Mesendoderm (in vitro differentiated cells): ENCODE measurements at regions not wholly inside any gene's neighbourhood (a gene's known extent, or its start where the extent isn't known, plus 50 kb on each side); places are given as distances from the start of the nearest gene placed in this dataset.

Experiments used
- DNase-seq: peaks from one replicate; pipeline ENCODE4 v3.0.0; 2013
- H2AK5ac ChIP-seq: 2 replicates; pipeline ENCODE4 v1.6.1; 2013; ENCODE audit warnings: low read length, inconsistent platforms
- H2BK120ac ChIP-seq: 2 replicates; pipeline ENCODE4 v1.6.1; 2013; ENCODE audit warnings: low read depth, mild to moderate bottlenecking, low read length, moderate library complexity, mixed read lengths
- H2BK15ac ChIP-seq: replicated peaks from 2 replicates; pipeline ENCODE4 v1.6.1; 2013; ENCODE audit warnings: low read depth, mild to moderate bottlenecking, moderate library complexity
- H2BK5ac ChIP-seq: 2 replicates; pipeline ENCODE4 v1.6.1; 2013; ENCODE audit warnings: low read length, inconsistent platforms
- H3K18ac ChIP-seq: 2 replicates; pipeline ENCODE4 v1.6.1; 2013; ENCODE audit warnings: mild to moderate bottlenecking, low read length, mixed read lengths
- H3K23ac ChIP-seq: one replicate; pipeline ENCODE4 v1.6.1; 2013; ENCODE audit warnings: low read length
- H3K27ac ChIP-seq: 2 replicates; pipeline ENCODE4 v1.5.1; 2013; ENCODE audit warnings: low read depth, mild to moderate bottlenecking, inconsistent platforms, low read length, moderate library complexity
- H3K27me3 ChIP-seq: 2 replicates; pipeline ENCODE4 v1.6.1; 2013; ENCODE audit warnings: low read length, control low read depth, mild to moderate bottlenecking, inconsistent platforms; ENCODE audit not compliant: insufficient read depth, poor library complexity
- H3K36me3 ChIP-seq: 2 replicates; pipeline ENCODE4 v1.6.1; 2013; ENCODE audit warnings: low read length, inconsistent platforms; ENCODE audit not compliant: control insufficient read depth, insufficient read depth
- H3K4ac ChIP-seq: one replicate; pipeline ENCODE4 v1.6.1; 2013; ENCODE audit warnings: low read depth, mild to moderate bottlenecking, low read length, moderate library complexity
- H3K4me1 ChIP-seq: 2 replicates; pipeline ENCODE4 v1.6.1; 2013; ENCODE audit warnings: low read depth, low read length, inconsistent platforms; ENCODE audit not compliant: control insufficient read depth
- H3K4me2 ChIP-seq: 2 replicates; pipeline ENCODE4 v1.6.1; 2013; ENCODE audit warnings: low read length
- H3K4me3 ChIP-seq: 2 replicates; pipeline ENCODE4 v1.5.1; 2013; ENCODE audit warnings: mild to moderate bottlenecking, low read length
- H3K56ac ChIP-seq: one replicate; pipeline ENCODE4 v1.6.1; 2013; ENCODE audit warnings: low read length
- H3K79me1 ChIP-seq: 2 replicates; pipeline ENCODE4 v1.6.1; 2013; ENCODE audit warnings: low read length, inconsistent platforms
- H3K79me2 ChIP-seq: 2 replicates; pipeline ENCODE4 v1.6.1; 2013; ENCODE audit warnings: mild to moderate bottlenecking, low read length; ENCODE audit not compliant: control insufficient read depth, insufficient read depth
- H3K9ac ChIP-seq: 2 replicates; pipeline ENCODE4 v1.6.1; 2013; ENCODE audit warnings: low read length, inconsistent platforms
- H4K5ac ChIP-seq: one replicate; pipeline ENCODE4 v1.6.1; 2013; ENCODE audit warnings: low read length
- H4K8ac ChIP-seq: one replicate; pipeline ENCODE4 v1.6.1; 2013; ENCODE audit warnings: low read depth, mild to moderate bottlenecking, control low read depth, low read length, moderate library complexity
- WGBS: extraction: QIAGEN DNeasy Blood & Tissue Kit; methylation state at CpG from one replicate; pipeline ENCODE4 v1.1.7; 2013; ENCODE audit warnings: low lambda C conversion rate, missing lambda C conversion rate; ENCODE audit not compliant: insufficient coverage; ENCODE audit errors: extremely low coverage; 5-methylcytosine and 5-hydroxymethylcytosine counted together

DNA sequence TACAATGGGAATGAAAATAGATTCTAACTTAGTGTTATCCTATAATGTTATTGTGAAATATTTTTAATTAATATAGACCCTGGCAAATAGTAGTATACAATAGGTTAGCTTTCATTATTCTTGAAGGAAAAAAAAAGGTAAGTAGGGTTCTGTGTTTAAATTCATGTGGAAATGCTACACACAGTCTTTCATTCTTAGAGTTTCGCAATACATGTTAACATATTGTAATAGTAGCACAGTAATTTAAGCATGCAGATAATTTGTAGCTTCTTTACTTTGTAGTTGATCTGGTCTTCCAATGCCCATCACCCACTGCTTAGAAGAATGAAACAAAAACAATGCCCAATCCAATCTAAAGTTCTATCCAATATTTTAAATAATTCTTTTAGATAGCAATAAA is 54.8 kb upstream of the MSTN start:
- no peak overlapping the region for H4K8ac ChIP-seq
- no peak overlapping the region for H4K5ac ChIP-seq
- no CpG with 5 or more reads among the region's 1 CpG for WGBS
- H2BK15ac ChIP-seq = no peak overlapping the region
- H3K9ac ChIP-seq = no peak overlapping the region
- H3K79me1 ChIP-seq = no peaks in the 10 kb centered on the region
- no peak overlapping the region for H2AK5ac ChIP-seq
- H3K23ac ChIP-seq = no peak overlapping the region
- H3K36me3 ChIP-seq = no peaks in the 10 kb centered on the region
- no peaks in the 10 kb centered on the region for H3K27me3 ChIP-seq
- no peak overlapping the region for H3K4me3 ChIP-seq
- no peak overlapping the region for H2BK5ac ChIP-seq
- no peak overlapping the region for H3K56ac ChIP-seq
- H3K18ac ChIP-seq = no peak overlapping the region
- H3K27ac ChIP-seq = no peak overlapping the region
- no peak for DNase-seq
- no peak overlapping the region for H3K4me2 ChIP-seq
- no peaks in the 10 kb centered on the region for H3K4me1 ChIP-seq
- no peak overlapping the region for H3K4ac ChIP-seq
- H2BK120ac ChIP-seq = no peak overlapping the region
- H3K79me2 ChIP-seq = no peaks in the 10 kb centered on the region

DNA sequence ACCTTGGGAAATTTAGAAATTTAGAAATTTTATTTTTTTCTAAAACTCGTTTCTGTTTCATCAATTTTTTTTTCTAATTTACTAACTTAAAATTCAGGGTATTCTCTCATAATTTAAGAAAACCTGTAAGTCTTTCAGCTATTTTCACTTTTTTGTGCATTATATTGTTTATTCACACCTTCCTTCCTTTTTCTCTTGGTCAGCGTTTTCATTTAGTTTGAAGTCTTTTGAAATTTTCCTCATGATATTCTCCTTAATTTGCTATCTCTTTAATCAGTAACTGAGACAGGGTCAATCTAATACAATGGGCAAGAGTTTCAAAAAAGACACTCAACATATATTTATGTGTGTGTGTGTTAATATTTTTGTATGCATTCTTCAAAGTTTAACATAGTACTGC is 50.5 kb upstream of the MSTN start:
- Histone ChIP-seq H2BK5ac (no peak overlapping the region), H3K4ac (no peak overlapping the region), H4K8ac (no peak overlapping the region), H3K4me3 (no peak overlapping the region), H3K18ac (no peak overlapping the region), H3K56ac (no peak overlapping the region), H3K23ac (no peak overlapping the region), H2BK15ac (no peak overlapping the region), H3K27ac (no peak overlapping the region), H2AK5ac (no peak overlapping the region), H3K4me1 (no peaks in the 10 kb centered on the region), H3K9ac (no peak overlapping the region), H4K5ac (no peak overlapping the region), H3K36me3 (no peaks in the 10 kb centered on the region), H3K79me2 (no peaks in the 10 kb centered on the region), H3K4me2 (no peak overlapping the region), H2BK120ac (no peak overlapping the region), H3K79me1 (no peaks in the 10 kb centered on the region), H3K27me3 (no peaks in the 10 kb centered on the region)
- no peak for DNase-seq
- WGBS = no CpG with 5 or more reads among the region's 2 CpGs
